Ascending aorta (tissue), 2 donors: ENCODE measurements at regions not wholly inside any gene's neighbourhood (a gene's known extent, or its start where the extent isn't known, plus 50 kb on each side); places are given as distances from the start of the nearest gene placed in this dataset.

Source experiments
- DNase-seq, 2 donors: peaks; one replicate each; pipeline ENCODE4 v3.0.0-alpha.2; 2019; ENCODE audit warnings: low spot score in 2 of 2
- H3K27ac ChIP-seq, 2 donors: fragments of 200-600 bp; sonication (generic); one replicate each; pipeline ENCODE4 v1.5.1; 2016 to 2017; ENCODE audit warnings: mild to moderate bottlenecking in 1 of 2
- H3K27me3 ChIP-seq: fragments of 200-600 bp; sonication (generic); one replicate; pipeline ENCODE4 v1.5.1; 2017
- H3K36me3 ChIP-seq, 2 donors: fragments of 200-600 bp; sonication (generic); one replicate each; pipeline ENCODE4 v1.5.1; 2016
- H3K4me1 ChIP-seq, 2 donors: fragments of 200-600 bp; sonication (generic); one replicate each; pipeline ENCODE4 v1.5.1; 2016 to 2017; ENCODE audit warnings: mild to moderate bottlenecking in 1 of 2
- H3K4me3 ChIP-seq, 2 donors: fragments of 200-600 bp; sonication (generic); one replicate each; pipeline ENCODE4 v1.5.1; 2016 to 2017; ENCODE audit warnings: mild to moderate bottlenecking in 1 of 2
- H3K9me3 ChIP-seq, 2 donors: fragments of 200-600 bp; sonication (generic); one replicate each; pipeline ENCODE4 v1.5.1; 2016
- intact Hi-C: fragments of 100-400 bp; cut with DNase I; formaldehyde crosslinking; loops from one replicate; pipeline ENCODE4 v1.15.1; 2023
- TF ChIP-seq, protein P1 (sequence below), 3 experiments: fragments of 200-600 bp in 2 of 3; fragments of 450-650 bp in 1 of 3; sonication (generic) in 2 of 3; IDR thresholded peaks; one replicate each; pipeline ENCODE4 v1.5.1; 2016 to 2019; ENCODE audit warnings: antibody characterized with exemption in 3 of 3, mild to moderate bottlenecking in 1 of 3, moderate library complexity in 1 of 3

DNA sequence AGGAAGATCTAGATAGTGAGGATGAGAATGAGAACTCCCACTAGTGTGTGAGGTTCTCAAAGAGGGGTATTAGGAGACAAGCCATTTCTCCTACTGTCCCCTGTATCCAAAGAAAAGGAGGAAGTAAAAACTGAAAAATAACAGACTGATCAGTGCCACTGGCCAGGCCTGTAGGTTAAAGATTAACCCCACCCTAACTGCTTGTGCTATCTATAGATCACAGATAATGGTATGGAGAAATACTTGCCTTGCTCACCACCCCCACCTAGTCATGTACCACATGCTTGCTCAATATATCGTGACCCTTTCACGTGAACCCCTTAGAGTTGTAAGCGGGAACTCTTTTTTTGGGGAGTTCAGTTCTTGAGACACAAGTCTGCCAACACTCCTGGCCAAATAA, 519.7 kb upstream of the FRG2C start:
- no peaks in the 10 kb centered on the region for H3K27me3 ChIP-seq
- H3K4me1 ChIP-seq, result no peaks in the 10 kb centered on the region
- H3K27ac ChIP-seq, result no peak overlapping the region
- TF ChIP-seq, protein P1, sequence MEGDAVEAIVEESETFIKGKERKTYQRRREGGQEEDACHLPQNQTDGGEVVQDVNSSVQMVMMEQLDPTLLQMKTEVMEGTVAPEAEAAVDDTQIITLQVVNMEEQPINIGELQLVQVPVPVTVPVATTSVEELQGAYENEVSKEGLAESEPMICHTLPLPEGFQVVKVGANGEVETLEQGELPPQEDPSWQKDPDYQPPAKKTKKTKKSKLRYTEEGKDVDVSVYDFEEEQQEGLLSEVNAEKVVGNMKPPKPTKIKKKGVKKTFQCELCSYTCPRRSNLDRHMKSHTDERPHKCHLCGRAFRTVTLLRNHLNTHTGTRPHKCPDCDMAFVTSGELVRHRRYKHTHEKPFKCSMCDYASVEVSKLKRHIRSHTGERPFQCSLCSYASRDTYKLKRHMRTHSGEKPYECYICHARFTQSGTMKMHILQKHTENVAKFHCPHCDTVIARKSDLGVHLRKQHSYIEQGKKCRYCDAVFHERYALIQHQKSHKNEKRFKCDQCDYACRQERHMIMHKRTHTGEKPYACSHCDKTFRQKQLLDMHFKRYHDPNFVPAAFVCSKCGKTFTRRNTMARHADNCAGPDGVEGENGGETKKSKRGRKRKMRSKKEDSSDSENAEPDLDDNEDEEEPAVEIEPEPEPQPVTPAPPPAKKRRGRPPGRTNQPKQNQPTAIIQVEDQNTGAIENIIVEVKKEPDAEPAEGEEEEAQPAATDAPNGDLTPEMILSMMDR (IDR thresholded peaks at IDR 0.05), result no peak
- H3K4me3 ChIP-seq, result no peak overlapping the region
- no peak for DNase-seq
- intact Hi-C loops, result no loop called here
- no peaks in the 10 kb centered on the region for H3K9me3 ChIP-seq
- H3K36me3 ChIP-seq, result no peaks in the 10 kb centered on the region

GRCh38 chr3:75171630-75172230, 492.4 kb upstream of the FRG2C start:
- intact Hi-C loops, result no loop called here
- TF ChIP-seq, protein P1 (IDR thresholded peaks at IDR 0.05), result peak in 1 of 3 experiments; percentile 1
- DNase-seq, result no peak

DNA sequence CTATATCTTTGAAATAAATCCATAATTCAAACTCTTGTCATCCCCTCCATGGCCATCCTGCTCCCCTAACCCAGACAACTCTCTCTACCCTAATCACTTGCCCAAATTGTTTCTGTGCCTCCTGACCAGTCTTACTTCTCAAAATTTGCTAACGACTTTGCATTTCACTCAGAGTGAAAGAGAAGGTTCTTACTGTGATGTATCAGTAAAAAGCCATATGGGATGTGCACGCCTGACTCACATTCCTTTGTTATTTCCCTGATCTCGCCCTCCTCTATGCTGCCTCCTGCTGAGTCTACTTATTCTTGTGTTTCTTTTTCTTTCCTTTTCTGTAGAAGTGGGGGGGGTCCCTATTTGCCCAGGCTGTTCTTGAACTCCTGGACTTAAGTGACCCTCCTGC, 487.2 kb upstream of the FRG2C start:
- intact Hi-C loops, result no loop called here
- Histone ChIP-seq H3K36me3 (no peaks in the 10 kb centered on the region), H3K27ac (no peak overlapping the region), H3K9me3 (no peaks in the 10 kb centered on the region), H3K27me3 (no peaks in the 10 kb centered on the region), H3K4me3 (no peak overlapping the region), H3K4me1 (no peaks in the 10 kb centered on the region)
- TF ChIP-seq, protein P1 (IDR thresholded peaks at IDR 0.05), result no peak
- DNase-seq, result no peak

More at GRCh38 chr3:75171630-75172230, 492.4 kb upstream of the FRG2C start:
- H3K27me3 ChIP-seq, result no peaks in the 10 kb centered on the region
- no peak overlapping the region for H3K27ac ChIP-seq
- no peaks in the 10 kb centered on the region for H3K36me3 ChIP-seq
- H3K4me1 ChIP-seq, result no peaks in the 10 kb centered on the region
- H3K4me3 ChIP-seq, result no peak overlapping the region
- no peaks in the 10 kb centered on the region for H3K9me3 ChIP-seq

DNA sequence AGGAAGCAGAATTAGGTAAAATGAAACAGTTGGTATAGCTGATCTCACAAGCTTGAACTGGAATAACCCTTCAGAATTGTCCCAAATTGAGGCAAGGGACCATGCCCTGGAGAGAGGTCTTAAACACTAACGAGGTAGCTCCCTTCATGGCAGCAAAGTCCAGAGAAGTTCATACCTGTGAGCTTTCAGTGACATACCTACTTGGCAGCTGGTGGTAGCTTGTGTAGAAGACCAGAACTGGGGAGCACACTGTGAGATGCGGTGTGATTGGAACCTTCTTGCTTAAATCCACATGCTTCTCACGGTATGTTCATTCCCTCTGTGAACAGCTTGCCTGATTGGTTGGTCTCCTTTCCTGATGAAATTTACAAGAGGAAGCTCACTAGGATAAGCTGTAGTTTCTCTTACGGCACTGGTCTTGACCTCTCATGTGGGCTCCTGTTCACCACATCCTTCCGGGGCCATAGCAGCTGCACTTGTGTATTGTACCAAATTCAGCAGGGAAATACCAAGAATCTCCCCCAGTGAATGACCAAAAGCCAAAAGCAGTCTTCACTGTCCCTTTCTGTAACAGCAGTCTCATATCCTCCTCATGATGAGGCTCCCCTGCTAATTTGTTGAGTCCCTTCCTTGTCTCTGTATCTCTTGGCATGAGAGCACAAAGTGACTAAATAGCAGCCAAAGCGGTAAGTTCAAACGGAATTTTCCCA, 483.7 kb upstream of the FRG2C start:
- DNase-seq, result no peak
- H3K4me3 ChIP-seq, result no peak overlapping the region
- H3K27me3 ChIP-seq, result no peaks in the 10 kb centered on the region
- TF ChIP-seq, protein P1 (IDR thresholded peaks at IDR 0.05), result no peak
- intact Hi-C loops, result no loop called here
- H3K9me3 ChIP-seq, result no peaks in the 10 kb centered on the region
- H3K36me3 ChIP-seq, result no peaks in the 10 kb centered on the region
- no peak overlapping the region for H3K27ac ChIP-seq
- no peaks in the 10 kb centered on the region for H3K4me1 ChIP-seq

- Histone ChIP-seq H3K4me1 (no peaks in the 10 kb centered on the region), H3K27ac (no peak overlapping the region), H3K9me3 (no peaks in the 10 kb centered on the region), H3K4me3 (no peak overlapping the region), H3K27me3 (no peaks in the 10 kb centered on the region), H3K36me3 (no peaks in the 10 kb centered on the region)
- TF ChIP-seq, protein P1 (IDR thresholded peaks at IDR 0.05), result no peak
- intact Hi-C loops, result no loop called here
- no peak for DNase-seq
Measured at GRCh38 chr3:75180945-75181298, 483.2 kb upstream of the FRG2C start.
